CD4-positive, alpha-beta T cell (primary cell): ENCODE measurements at regions not wholly inside any gene's neighbourhood (a gene's known extent, or its start where the extent isn't known, plus 50 kb on each side); places are given as distances from the start of the nearest gene placed in this dataset.

Experiments
- ATAC-seq: fragments of 200-7000 bp; cut with Tn5 transposase; one replicate; pipeline ENCODE4 v1.10.0; 2022; ENCODE audit warnings: mild to moderate bottlenecking; ENCODE audit not compliant: poor library complexity
- CTCF ChIA-PET: fragments of 350-600 bp; sonication (Branson Sonifier 250); formaldehyde crosslinking; loops from one replicate; lab custom pipeline; 2021; ENCODE audit warnings: antibody characterized with exemption, inconsistent platforms; lab: Charles Lee
- POLR2A ChIA-PET: fragments of 350-600 bp; sonication (Branson Sonifier 250); formaldehyde crosslinking; loops from one replicate; lab custom pipeline; 2021; ENCODE audit warnings: antibody characterized with exemption, inconsistent platforms; lab: Charles Lee
- DNase-seq, 14 experiments: peaks; one replicate each; pipeline ENCODE4 v3.0.0-alpha.2; 2013 to 2020; ENCODE audit warnings: mixed read lengths in 2 of 14
- H3K27ac ChIP-seq, 2 donors: one replicate each; pipeline versions ENCODE4 v1.5.1 to v1.7.0; 2013; ENCODE audit warnings: low read length in 2 of 2, low read depth in 1 of 2, mild to moderate bottlenecking in 1 of 2
- H3K27me3 ChIP-seq, 2 experiments: 1 replicate in 1 of 2; 2 replicates in 1 of 2; pipeline versions ENCODE4 v1.6.1 to v1.7.0; 2013; ENCODE audit warnings: low read length in 2 of 2, control low read depth in 1 of 2, mild to moderate bottlenecking in 1 of 2, moderate library complexity in 1 of 2; ENCODE audit not compliant: insufficient read depth in 2 of 2, control insufficient read depth in 1 of 2
- H3K36me3 ChIP-seq: one replicate; pipeline ENCODE4 v1.6.1; 2013; ENCODE audit warnings: low read length, control low read depth; ENCODE audit not compliant: insufficient read depth
- H3K4me1 ChIP-seq: one replicate; pipeline ENCODE4 v1.6.1; 2013; ENCODE audit warnings: low read length, control low read depth; ENCODE audit not compliant: insufficient read depth
- H3K4me3 ChIP-seq: one replicate; pipeline ENCODE4 v1.5.1; 2013; ENCODE audit warnings: mild to moderate bottlenecking, low read length, moderate library complexity
- H3K9me3 ChIP-seq, 2 experiments: 1 replicate in 1 of 2; 2 replicates in 1 of 2; pipeline versions ENCODE4 v1.6.1 to v1.7.0; 2013; ENCODE audit warnings: low read length in 2 of 2, mild to moderate bottlenecking in 2 of 2, control low read depth in 1 of 2, moderate library complexity in 1 of 2; ENCODE audit not compliant: control insufficient read depth in 1 of 2, insufficient read depth in 1 of 2
- H3K27ac Mint-ChIP-seq: one replicate; pipeline ENCODE4 v1.8.0; 2020; ENCODE audit warnings: mixed read lengths
- H3K27me3 Mint-ChIP-seq: one replicate; pipeline ENCODE4 v1.8.0; 2021; ENCODE audit warnings: mixed read lengths
- H3K36me3 Mint-ChIP-seq: one replicate; pipeline ENCODE4 v1.8.0; 2021; ENCODE audit warnings: low read depth, mixed read lengths
- H3K4me1 Mint-ChIP-seq: one replicate; pipeline ENCODE4 v1.8.0; 2021; ENCODE audit warnings: low read depth, mixed read lengths
- H3K4me3 Mint-ChIP-seq: one replicate; pipeline ENCODE4 v1.8.0; 2020; ENCODE audit warnings: mild to moderate bottlenecking, mixed read lengths
- H3K9me3 Mint-ChIP-seq: one replicate; pipeline ENCODE4 v1.8.0; 2020; ENCODE audit warnings: mixed read lengths
- intact Hi-C, 2 experiments: fragments of 100-400 bp; cut with DNase I in 1 of 2; cut with micrococcal nuclease in 1 of 2; formaldehyde crosslinking; loops; one replicate each; pipeline versions ENCODE4 v1.15.1 to v1.9.0; 2023 to 2025; cut with DNase I, micrococcal nuclease
- TF ChIP-seq, protein P1 (sequence below): fragments of 200-600 bp; IDR thresholded peaks from one replicate; pipeline ENCODE4 v1.8.0; 2022; ENCODE audit warnings: antibody characterized with exemption, mild to moderate bottlenecking

DNA sequence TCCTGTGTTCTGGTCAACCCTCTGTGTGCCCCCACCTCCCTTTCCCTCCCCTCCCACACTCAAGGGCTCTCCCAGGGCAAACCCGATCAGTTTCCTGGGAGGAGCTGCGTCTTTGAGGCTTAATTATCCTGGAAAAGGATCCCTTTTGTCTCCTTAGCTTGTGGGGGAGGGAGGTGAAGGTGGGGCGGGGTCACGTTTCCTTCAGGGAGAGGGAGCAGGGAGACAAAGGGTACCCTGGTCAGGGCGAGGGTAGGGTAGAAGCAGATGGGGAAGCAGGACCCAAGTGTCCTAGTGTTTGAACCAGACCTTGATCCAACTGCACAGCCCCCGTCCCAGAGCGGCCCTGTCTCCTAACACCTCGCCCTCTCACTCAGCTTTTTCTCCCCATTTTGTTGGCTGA, 90.1 kb downstream of the HIF1AN start:
- H3K27ac ChIP-seq = no peak overlapping the region
- no peak overlapping the region for H3K4me3 ChIP-seq
- Mint-ChIP-seq H3K4me3 (no peak overlapping the region), H3K36me3 (no peaks in the 10 kb centered on the region), H3K27ac (no peak overlapping the region), H3K27me3 (peaks cover 73% of the 10 kb centered on the region), H3K4me1 (peaks cover 5% of the 10 kb centered on the region), H3K9me3 (no peaks in the 10 kb centered on the region)
- peaks cover 42 to 45% of the 10 kb centered on the region in 2 experiments for H3K27me3 ChIP-seq
- TF ChIP-seq, protein P1, sequence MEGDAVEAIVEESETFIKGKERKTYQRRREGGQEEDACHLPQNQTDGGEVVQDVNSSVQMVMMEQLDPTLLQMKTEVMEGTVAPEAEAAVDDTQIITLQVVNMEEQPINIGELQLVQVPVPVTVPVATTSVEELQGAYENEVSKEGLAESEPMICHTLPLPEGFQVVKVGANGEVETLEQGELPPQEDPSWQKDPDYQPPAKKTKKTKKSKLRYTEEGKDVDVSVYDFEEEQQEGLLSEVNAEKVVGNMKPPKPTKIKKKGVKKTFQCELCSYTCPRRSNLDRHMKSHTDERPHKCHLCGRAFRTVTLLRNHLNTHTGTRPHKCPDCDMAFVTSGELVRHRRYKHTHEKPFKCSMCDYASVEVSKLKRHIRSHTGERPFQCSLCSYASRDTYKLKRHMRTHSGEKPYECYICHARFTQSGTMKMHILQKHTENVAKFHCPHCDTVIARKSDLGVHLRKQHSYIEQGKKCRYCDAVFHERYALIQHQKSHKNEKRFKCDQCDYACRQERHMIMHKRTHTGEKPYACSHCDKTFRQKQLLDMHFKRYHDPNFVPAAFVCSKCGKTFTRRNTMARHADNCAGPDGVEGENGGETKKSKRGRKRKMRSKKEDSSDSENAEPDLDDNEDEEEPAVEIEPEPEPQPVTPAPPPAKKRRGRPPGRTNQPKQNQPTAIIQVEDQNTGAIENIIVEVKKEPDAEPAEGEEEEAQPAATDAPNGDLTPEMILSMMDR = no peak
- H3K36me3 ChIP-seq = no peaks in the 10 kb centered on the region
- no peak for ATAC-seq
- intact Hi-C loops = no loop called here
- DNase-seq = no peak
- H3K4me1 ChIP-seq = no peaks in the 10 kb centered on the region
- ChIA-PET CTCF (no interaction called here), POLR2A (no interaction called here)
- H3K9me3 ChIP-seq = peaks cover 0 to 3% of the 10 kb centered on the region in 2 experiments

DNA sequence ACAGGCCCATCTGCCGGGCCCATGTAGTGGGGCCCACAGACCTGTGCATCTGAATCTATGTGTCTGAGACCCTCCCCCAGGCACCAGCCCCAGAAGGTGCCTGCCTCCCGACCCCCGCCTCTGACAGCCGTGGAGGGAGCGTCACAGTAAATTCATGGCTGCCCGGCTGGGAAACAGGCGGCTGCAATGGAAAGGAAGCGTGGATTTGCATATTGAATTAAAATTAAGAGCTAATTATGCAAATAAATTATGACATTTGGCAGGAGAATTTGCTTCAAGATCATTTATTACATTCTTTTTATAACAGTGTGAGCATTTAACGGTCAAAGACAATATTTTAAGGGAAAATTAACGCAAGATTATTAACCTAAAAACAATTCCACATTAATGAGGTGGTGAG, 92.3 kb downstream of the HIF1AN start:
- H3K4me3 Mint-ChIP-seq = no peak overlapping the region
- peaks cover 29 to 42% of the 10 kb centered on the region in 2 experiments for H3K27me3 ChIP-seq
- H3K4me1 Mint-ChIP-seq = no peaks in the 10 kb centered on the region
- no peaks in the 10 kb centered on the region for H3K4me1 ChIP-seq
- no peak overlapping the region for H3K27ac ChIP-seq
- H3K27me3 Mint-ChIP-seq = peaks cover 62% of the 10 kb centered on the region
- intact Hi-C loops = no loop called here
- peaks cover 0 to 3% of the 10 kb centered on the region in 2 experiments for H3K9me3 ChIP-seq
- H3K27ac Mint-ChIP-seq = no peak overlapping the region
- no peaks in the 10 kb centered on the region for H3K9me3 Mint-ChIP-seq
- ChIA-PET POLR2A (no interaction called here), CTCF (no interaction called here)
- TF ChIP-seq, protein P1 = no peak
- H3K4me3 ChIP-seq = no peak overlapping the region
- ATAC-seq = no peak
- H3K36me3 ChIP-seq = no peaks in the 10 kb centered on the region
- H3K36me3 Mint-ChIP-seq = no peaks in the 10 kb centered on the region
- no peak for DNase-seq

DNA sequence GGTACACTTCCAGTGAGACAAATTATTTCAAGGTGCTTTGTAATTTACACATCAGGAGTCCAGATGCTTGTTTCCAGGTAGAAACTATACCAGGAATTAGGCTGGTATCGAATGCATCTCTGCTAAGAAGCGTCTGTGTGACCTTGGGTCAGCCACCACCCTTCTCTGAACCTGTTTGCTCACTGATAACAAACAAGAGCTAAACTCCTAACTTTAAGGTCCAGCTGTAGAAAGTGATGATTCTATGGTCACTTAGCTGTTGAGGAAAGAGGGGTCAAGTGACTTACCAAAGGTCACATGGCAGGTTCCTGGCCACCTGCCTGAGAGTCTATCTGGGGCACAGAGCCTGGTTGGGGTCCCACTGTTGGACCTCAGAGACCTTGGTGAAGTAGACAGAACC, 95.4 kb downstream of the HIF1AN start:
- H3K9me3 Mint-ChIP-seq = no peaks in the 10 kb centered on the region
- TF ChIP-seq, protein P1 = no peak
- no peak overlapping the region for H3K4me3 Mint-ChIP-seq
- peaks cover 8 to 23% of the 10 kb centered on the region in 2 experiments for H3K27me3 ChIP-seq
- H3K27ac Mint-ChIP-seq = no peak overlapping the region
- DNase-seq (no peak), ATAC-seq (no peak)
- no peak overlapping the region for H3K4me3 ChIP-seq
- no peaks in the 10 kb centered on the region for H3K4me1 ChIP-seq
- no peaks in the 10 kb centered on the region for H3K9me3 ChIP-seq
- ChIA-PET POLR2A (no interaction called here), CTCF (no interaction called here)
- no peaks in the 10 kb centered on the region for H3K4me1 Mint-ChIP-seq
- H3K27ac ChIP-seq = no peak overlapping the region
- H3K36me3 ChIP-seq = no peaks in the 10 kb centered on the region
- H3K27me3 Mint-ChIP-seq = peaks cover 56% of the 10 kb centered on the region
- intact Hi-C loops = no loop called here
- H3K36me3 Mint-ChIP-seq = no peaks in the 10 kb centered on the region
